C1 segment of cervical spinal cord (tissue), 14 donors: ENCODE measurements at regions not wholly inside any gene's neighbourhood (a gene's known extent, or its start where the extent isn't known, plus 50 kb on each side); places are given as distances from the start of the nearest gene placed in this dataset.
"Not testable (repeated sequence)": the region's sequence is repeated elsewhere in the genome, so short reads cannot be mapped to it uniquely, and the experiment has no call there.

Source experiments
- DNase-seq, 14 donors: peaks; one replicate each; lab custom pipeline; 2025; lab: John Stamatoyannopoulos, UW

DNA sequence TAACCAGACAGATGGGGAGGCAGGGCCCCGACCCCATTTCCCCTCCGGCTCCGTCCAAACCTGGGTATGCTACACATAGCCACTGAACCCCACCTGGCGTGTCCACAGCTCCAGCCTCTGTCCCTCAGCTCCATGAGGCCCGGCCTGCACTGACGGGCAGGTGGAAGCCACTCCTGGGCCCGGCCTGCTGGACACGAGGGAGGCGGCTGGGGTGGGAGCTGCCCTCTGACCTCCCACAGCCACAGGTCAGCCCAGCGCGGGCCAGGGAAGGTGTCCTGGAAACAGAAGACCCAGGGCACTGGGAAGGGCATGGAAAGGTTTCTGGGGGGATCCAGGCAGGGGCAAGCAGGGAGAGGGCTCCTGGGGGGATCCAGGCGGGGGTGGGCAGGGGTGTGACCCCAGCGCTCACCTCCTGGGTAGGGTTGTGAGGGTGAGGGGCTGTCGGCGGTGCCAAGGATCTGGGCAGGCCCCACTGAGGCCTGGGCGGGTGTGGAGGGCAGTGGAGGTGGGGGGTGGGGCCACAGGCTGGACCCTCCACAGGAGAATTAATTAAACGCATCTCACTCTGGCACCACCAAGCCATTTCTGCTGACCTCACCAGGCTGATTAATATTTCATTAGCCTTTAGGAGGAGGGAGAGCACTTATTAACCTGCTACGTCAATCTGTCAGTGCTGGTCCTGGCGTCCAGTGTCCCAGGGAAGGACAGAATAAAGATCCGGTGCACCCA lies 108.9 kb downstream of the UNCX start:
- DNase-seq, result no peak

GRCh38 chr7:1342090-1342640 lies 109.5 kb downstream of the UNCX start:
- no peak for DNase-seq

GRCh38 chr7:1343551-1343950 lies 110.9 kb downstream of the UNCX start:
- no peak for DNase-seq

GRCh38 chr7:1344421-1344820 lies 111.7 kb downstream of the UNCX start:
- no peak for DNase-seq

GRCh38 chr7:1344981-1345701 lies 112.5 kb downstream of the UNCX start:
- DNase-seq, result no peak

- no peak for DNase-seq
Observed at GRCh38 chr7:1345796-1346755, 113.2 kb downstream of the MICALL2 start.

- DNase-seq, result no peak
Observed at GRCh38 chr7:1346851-1347250, 112.4 kb downstream of the MICALL2 start.

- no peak for DNase-seq
Observed at GRCh38 chr7:1348096-1348822, 111.0 kb downstream of the MICALL2 start.

DNA sequence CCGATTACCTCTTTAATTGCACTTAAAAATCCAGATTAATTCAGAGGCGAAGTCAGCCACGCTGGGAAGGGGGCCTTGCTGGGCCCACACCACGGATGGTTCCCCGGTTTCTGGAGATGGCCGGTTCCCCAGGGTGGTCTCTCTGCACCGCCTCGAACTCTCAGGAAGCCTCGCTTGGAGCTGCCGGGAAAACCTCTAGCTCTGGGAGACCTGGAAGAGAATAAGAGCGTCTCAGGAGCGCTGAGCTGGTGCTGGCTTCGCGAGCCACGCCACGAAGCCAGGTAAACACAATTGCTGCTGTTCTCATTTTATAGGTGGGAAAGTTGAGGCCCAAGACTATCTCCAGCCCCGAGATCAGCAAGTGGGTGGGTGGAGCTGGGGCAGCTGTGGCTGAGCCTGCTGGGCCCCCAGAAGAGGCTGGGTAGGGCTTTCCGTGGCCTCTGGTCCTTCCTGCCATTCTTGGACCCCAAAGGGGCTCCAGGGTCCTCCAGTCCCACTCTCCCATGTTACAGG lies 110.4 kb downstream of the MICALL2 start:
- DNase-seq, result no peak

DNA sequence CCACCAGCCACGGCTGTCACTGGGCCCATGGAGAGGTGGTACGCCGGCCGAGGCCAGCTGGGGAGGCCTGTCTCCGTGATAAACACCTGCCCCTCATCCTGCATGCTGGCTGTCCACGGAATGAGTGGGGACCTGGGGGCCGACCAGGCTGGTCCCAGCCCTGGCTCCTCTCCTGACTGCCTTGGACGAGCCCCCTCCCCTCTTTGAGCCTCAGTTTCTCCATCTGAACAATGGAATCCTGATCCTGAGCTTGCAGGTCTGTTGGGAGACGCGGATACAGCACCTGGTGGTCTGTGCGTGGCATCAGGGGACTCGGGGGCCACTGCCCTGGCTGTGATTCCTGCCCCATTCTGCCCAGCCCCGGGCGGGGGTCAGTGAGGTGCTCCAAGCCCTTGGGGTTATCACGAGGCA lies 109.9 kb downstream of the MICALL2 start:
- no peak for DNase-seq

DNA sequence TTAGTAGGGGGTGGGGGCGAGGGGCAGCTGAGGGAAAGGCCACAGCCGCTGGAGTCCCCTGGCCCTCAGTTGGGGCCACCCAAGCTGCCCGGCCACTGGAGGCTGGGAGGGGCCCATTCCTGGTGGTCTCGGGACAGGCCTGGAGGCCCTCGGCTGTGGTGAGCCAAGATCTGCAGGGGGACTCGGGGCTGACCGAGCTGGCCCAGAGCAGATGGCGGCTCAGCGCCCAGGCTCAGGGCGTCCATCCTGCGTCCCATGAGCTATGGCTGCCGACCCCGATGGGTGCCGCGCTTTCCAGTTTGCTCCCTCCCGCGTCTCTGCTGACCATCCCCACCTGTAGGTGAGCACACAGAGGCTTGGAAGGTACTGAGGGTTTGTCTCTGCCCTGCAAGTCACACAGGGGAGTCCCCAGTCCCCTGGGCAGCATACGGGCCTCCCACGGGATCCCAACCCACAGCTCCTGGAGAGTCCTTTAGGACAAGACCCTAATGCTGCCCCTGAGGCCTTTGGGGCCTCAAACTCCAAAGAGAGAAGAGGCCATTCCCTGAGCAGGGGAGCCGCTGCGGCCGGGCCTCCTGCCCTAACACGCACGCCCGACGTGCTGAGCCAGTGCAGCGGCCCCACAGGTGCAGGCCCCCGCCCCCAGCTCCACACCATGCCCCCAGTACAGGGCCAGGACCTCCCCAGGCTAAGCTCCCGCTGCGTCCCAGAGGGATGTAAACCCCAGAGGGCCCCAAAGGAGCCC lies 107.2 kb downstream of the MICALL2 start:
- no peak for DNase-seq

GRCh38 chr7:1352656-1353271 lies 106.5 kb downstream of the MICALL2 start:
- DNase-seq, result no peak

DNA sequence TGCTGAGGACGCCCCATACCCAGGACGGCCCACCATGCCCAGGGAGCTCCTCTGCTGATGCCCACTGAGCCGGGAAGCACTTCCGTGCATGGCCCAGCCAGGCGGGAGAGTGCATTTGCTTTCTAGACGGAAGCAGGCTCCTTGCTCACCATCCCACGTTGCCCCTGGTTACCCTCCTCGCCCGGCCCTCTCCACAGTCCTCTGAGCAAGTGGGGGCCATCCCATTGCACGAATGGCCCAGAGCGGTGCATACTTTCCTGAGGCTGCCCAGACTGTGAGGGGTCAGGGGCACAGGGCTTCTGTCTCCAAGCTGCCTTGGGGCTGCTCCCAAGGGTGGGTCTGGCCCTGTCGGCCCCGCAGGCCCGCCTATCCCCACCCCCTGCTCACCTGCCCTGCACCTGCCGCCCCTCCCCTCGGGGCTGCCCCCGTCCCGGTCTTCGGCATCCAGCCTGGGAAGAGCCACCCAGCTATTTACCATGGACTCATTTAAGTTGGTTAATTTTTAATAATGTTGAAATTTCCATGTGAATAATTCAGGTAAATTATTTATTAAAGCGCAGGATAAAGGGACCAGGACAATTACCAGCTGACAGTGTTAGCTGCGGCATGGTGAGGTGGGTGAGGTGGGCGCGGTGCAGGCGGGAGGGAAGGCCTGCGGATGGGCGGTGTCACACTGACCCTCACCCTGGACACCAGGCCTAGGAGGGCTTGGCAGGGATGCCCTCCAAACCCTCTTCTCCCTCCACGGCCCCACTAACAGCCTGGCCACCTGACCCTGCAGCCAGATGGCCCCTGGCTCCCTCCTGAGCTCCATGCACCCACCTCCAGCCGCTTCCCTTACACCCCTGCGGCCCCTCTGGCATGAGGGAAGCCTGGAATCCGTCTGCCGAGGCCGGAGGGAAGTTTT lies 104.4 kb downstream of the MICALL2 start:
- DNase-seq, result no peak

GRCh38 chr7:1355568-1356340 lies 103.5 kb downstream of the MICALL2 start:
- no peak for DNase-seq

- not testable (repeated sequence) for DNase-seq
Observed at GRCh38 chr7:1356853-1357252, 102.4 kb downstream of the MICALL2 start.

DNA sequence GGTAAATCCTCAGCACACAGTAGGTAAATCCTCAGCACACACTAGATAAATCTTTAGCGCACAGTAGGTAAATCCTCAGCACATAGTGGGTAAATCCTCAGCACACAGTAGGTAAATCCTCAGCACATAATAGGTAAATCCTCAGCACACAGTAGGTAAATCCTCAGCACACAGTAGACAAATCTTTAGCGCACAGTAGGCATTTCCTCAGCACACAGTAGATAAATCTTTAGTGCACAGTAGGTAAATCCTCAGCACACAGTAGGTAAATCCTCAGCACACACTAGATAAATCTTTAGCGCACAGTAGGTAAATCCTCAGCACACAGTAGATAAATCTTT lies 102.0 kb downstream of the MICALL2 start:
- DNase-seq, result not testable (repeated sequence)

DNA sequence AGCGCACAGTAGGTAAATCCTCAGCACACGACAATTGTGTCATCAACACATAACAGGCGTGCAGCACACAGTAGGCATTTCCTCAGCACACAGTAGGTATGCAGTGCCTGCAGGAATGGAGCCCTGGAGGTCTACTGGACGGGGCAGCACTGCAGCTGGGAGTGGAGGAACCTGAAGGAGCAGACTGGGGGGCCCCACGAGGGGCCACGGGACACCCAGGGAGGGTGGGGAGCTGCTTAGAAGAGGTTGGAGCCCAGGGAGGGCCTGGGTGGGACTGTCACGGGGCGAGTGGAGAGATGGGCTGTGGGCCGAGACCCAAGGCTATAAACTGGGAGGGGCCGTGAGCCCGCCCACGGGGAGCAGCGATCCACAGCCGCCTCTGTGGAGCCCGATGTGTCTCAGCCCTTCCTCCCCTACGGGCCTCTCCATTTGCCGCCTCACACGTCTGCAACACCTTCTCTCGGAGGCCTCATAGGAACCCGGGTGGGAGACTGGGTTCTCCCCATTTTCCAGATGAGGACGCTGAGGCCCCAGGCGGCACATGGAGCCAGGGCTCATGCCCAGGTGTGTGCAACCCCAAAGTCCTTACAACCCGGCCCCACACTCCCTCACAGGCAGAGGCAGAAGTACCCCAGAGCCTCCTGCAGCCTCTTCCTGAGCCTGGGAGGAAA lies 101.5 kb downstream of the MICALL2 start:
- DNase-seq, result no peak
